GM12873 (cell line): ENCODE measurements at regions not wholly inside any gene's neighbourhood (a gene's known extent, or its start where the extent isn't known, plus 50 kb on each side); places are given as distances from the start of the nearest gene placed in this dataset.

Source experiments
- TF ChIP-seq, protein P1 (sequence below): IDR thresholded peaks from 2 replicates; pipeline ENCODE4 v1.5.1; 2012; ENCODE audit warnings: low read depth, mild to moderate bottlenecking, moderate library complexity, low read length, control low read depth; ENCODE audit not compliant: insufficient read depth; ENCODE audit errors: missing control alignments

DNA sequence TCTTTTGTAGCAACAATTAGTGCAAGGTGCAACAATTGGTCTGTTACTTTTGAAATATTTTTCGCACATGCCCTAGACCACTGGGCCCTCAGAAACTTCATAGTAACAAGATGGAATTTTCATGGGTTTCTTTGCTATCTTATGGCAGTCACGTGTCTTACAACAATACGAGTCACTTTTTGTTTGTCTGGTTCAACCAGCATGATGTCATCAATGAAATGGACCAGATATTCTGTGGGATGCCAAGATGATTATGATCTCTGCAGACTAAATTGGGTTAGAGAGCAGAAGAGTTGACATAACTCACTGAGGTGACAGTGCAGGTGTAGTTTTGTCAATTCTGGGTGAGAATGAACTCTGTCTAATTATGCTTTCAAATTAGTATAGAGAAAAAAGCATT, 239.6 kb upstream of the RIOK2 start:
- TF ChIP-seq, protein P1, sequence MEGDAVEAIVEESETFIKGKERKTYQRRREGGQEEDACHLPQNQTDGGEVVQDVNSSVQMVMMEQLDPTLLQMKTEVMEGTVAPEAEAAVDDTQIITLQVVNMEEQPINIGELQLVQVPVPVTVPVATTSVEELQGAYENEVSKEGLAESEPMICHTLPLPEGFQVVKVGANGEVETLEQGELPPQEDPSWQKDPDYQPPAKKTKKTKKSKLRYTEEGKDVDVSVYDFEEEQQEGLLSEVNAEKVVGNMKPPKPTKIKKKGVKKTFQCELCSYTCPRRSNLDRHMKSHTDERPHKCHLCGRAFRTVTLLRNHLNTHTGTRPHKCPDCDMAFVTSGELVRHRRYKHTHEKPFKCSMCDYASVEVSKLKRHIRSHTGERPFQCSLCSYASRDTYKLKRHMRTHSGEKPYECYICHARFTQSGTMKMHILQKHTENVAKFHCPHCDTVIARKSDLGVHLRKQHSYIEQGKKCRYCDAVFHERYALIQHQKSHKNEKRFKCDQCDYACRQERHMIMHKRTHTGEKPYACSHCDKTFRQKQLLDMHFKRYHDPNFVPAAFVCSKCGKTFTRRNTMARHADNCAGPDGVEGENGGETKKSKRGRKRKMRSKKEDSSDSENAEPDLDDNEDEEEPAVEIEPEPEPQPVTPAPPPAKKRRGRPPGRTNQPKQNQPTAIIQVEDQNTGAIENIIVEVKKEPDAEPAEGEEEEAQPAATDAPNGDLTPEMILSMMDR, result no peak

DNA sequence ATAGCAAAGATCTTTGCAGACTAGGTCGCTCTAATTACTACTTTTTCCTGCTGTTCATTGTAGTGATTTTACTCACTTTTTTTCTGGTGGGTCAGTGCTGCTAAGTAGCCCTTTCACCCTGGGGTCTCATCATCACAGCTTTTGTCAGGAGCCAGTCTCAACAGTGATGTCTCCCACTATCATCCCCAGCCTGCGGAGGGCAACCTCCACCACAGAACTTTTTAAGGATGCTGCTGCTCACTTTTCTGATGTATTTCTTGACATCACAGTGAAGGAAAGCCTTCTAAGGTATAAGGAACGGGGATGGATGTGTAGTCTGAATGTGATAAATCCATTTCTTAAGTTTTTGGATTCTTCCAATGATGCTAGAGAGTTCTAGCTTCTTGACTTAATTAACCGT, 242.5 kb upstream of the RIOK2 start:
- TF ChIP-seq, protein P1, result peak; percentile 52

DNA sequence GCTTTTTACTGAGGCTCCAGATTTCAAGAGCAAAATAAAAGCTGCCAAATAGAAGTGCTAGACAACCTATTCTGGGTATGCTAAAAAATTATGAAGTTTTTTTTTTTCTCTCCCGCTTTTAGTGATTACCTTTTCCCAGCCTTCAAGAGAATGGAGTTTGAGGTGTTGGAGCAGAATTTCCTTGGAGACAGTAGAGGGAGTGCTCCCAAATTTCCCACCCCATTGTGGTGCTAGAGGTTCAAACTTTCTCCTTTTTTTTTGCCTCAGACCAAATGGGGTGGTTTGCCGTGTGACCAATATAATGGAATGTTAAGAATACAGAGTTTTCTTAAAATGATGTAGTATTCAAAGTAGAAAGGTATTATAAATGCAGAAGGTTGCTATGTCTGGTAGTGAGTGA, 244.2 kb upstream of the RIOK2 start:
- TF ChIP-seq, protein P1, result no peak

DNA sequence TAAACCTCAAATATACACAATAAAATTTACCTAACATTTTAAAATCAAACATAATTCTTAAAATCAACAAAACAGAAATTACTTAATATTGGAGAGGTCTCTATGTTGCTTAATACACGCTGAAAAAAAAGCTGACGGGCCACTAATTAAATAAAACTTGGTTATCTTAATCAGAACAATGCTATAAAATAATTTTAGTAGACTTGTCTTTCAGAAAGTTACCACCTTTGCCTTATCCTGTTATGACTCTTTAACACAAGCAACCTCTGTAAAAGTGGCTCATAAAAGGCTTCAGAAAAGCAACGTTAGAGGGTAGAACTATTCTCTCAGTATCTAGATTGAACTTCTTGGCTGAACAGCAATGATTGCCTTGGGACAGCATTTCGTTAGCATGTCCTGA, 251.0 kb upstream of the RIOK2 start:
- TF ChIP-seq, protein P1, result no peak

DNA sequence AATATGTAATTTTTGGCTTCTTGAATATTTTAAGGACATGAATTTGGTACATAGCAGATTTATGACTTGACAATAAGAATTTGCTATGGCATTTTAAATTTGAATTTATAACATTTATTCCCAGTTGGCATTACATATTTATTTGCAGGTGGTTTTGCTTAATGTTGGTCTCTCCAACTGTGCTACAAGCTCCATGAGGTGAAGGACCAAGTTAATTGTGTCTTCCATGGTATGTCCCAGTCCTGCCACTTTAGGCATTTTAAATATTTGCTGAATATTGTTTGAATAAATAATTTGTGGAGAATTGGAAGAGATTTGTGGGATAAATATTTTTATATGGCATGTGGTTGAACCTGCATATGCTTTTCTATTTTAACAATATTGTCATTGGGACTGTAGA, 253.4 kb upstream of the RIOK2 start:
- TF ChIP-seq, protein P1, result no peak

DNA sequence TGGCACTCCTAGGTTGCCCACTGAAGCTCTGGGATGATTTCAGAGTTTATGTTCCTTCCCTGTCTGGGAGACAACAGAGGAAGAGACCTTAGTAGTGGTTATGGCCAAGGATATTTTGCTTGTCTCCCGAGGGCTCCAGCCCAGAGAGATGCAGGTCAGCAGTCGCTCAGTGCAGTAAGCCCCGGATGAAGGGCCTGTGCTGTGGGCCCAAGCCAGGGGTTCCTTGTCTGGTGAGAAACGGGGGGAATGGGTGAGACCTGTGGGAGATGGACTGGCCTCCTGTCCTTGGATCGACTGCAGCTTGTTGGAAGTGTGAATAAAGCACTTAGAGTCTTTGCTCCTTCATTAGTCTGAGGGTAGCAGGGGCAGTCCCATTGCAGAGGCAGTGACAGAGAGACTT, 260.7 kb upstream of the RIOK2 start:
- TF ChIP-seq, protein P1, result no peak

DNA sequence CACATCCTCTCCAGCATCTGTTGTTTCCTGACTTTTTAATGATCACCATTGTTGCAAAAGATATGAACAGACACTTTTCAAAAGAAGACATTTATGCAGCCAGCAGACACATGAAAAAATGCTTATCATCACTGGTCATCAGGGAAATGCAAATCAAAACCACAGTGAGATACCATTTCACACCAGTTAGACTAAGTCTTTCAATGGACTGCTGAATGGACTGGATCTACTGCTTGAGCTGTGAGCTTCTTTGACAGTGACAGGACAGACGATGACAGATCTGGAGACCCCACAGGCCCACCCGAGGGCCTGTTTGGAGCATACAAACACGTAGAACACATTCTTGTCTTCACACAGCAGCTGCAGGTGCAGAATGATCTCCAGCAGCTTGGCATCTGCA, 266.1 kb upstream of the RIOK2 start:
- TF ChIP-seq, protein P1, result no peak

DNA sequence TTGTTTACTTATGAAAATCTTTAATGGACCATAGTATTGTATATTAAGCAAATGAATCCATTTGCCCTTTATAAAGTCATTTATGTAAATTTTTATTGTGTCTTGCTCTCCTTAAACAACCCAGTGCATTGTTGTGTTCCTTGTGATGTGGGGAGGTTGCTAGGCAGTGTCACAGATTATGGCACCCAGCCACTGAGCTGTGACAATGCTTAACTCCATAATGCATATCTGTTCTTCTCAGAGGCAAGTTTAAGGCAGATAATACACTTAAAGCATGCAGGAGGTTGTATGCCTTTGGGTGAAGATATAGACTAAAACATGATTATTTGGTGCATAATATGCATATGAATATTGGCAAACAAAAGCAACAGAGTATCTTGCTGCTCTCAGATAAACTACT, 269.6 kb upstream of the RIOK2 start:
- TF ChIP-seq, protein P1, result no peak
